DOHH2 (cell line): ENCODE measurements at regions not wholly inside any gene's neighbourhood (a gene's known extent, or its start where the extent isn't known, plus 50 kb on each side); places are given as distances from the start of the nearest gene placed in this dataset.

Experiments used
- H3F3A ChIP-seq: fragments of 200-600 bp; sonication (generic), shearing (Covaris generic); 2 replicates; pipeline ENCODE4 v1.6.0; 2016; ENCODE audit warnings: antibody characterized with exemption, mild to moderate bottlenecking; ENCODE audit not compliant: control insufficient read depth, insufficient read depth
- H3K27ac ChIP-seq: fragments of 200-600 bp; sonication (generic); 2 replicates; pipeline ENCODE4 v1.5.1; 2014; ENCODE audit warnings: low read depth, mild to moderate bottlenecking, low read length, moderate library complexity
- H3K27me3 ChIP-seq: fragments of 200-600 bp; sonication (generic); 2 replicates; pipeline ENCODE4 v1.6.1; 2014; ENCODE audit warnings: mild to moderate bottlenecking, low read length, mixed read lengths; ENCODE audit not compliant: control insufficient read depth
- H3K36me3 ChIP-seq: fragments of 200-600 bp; sonication (generic); 2 replicates; pipeline ENCODE4 v1.6.1; 2014; ENCODE audit warnings: mild to moderate bottlenecking, low read length, moderate library complexity, mixed read lengths; ENCODE audit not compliant: control insufficient read depth
- H3K4me1 ChIP-seq: fragments of 200-600 bp; sonication (generic); 2 replicates; pipeline ENCODE4 v1.6.1; 2014; ENCODE audit warnings: mild to moderate bottlenecking, low read length, mixed read lengths; ENCODE audit not compliant: control insufficient read depth
- H3K4me2 ChIP-seq: fragments of 200-600 bp; sonication (generic); 2 replicates; pipeline ENCODE4 v1.6.0; 2014; ENCODE audit warnings: mild to moderate bottlenecking, low read length, moderate library complexity
- H3K4me3 ChIP-seq: fragments of 200-600 bp; sonication (generic); 2 replicates; pipeline ENCODE4 v1.5.1; 2014; ENCODE audit warnings: mild to moderate bottlenecking, low read length, mixed read lengths
- H3K79me2 ChIP-seq: fragments of 200-600 bp; sonication (generic); 2 replicates; pipeline ENCODE4 v1.6.1; 2014; ENCODE audit warnings: mild to moderate bottlenecking, low read length, mixed read lengths; ENCODE audit not compliant: control insufficient read depth
- H3K9me2 ChIP-seq: fragments of 200-600 bp; sonication (generic); replicated peaks from 2 replicates; pipeline ENCODE4 v1.6.1; 2014; ENCODE audit warnings: mild to moderate bottlenecking, low read length, mixed read lengths; ENCODE audit not compliant: control insufficient read depth
- H3K9me3 ChIP-seq: fragments of 200-600 bp; sonication (generic); 2 replicates; pipeline ENCODE4 v1.6.1; 2014; ENCODE audit warnings: antibody characterized with exemption, low read length, mixed read lengths; ENCODE audit not compliant: control insufficient read depth, insufficient read depth
- H4K20me1 ChIP-seq: fragments of 200-600 bp; sonication (generic); 2 replicates; pipeline ENCODE4 v1.6.0; 2014; ENCODE audit warnings: low read depth, mild to moderate bottlenecking, antibody characterized with exemption, low read length, moderate library complexity; ENCODE audit not compliant: control insufficient read depth, insufficient read depth
- CTCF ChIP-seq: fragments of 200-600 bp; sonication (generic); IDR thresholded peaks from one replicate; pipeline ENCODE4 v1.5.1; 2014; ENCODE audit warnings: antibody characterized with exemption, mild to moderate bottlenecking, low read depth, low read length; ENCODE audit not compliant: poor library complexity, severe bottlenecking
- EZH2phosphoT487 ChIP-seq: fragments of 200-600 bp; sonication (generic); IDR thresholded peaks from 2 replicates; pipeline ENCODE4 v1.6.1; 2017; ENCODE audit warnings: borderline replicate concordance, mild to moderate bottlenecking, antibody characterized with exemption, low read length, moderate library complexity, mixed read lengths

DNA sequence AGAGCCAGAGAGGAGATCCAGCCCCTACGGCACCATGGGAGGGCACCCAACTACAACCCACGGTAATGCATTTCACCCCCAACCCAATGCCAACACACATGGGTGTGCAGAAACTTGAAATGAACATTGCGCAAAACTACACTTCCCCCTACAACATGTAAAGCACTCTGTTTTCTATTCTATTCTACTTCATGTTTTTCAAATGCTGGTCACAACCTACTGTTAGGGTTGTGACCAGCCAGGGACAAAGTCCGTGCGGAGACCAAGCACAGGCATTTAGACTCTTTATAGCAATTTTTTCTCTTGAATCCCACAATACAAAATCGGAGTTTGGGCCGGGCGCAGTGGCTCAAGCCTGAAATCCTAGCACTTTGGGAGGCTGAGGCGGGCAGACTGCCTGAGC is 90.6 kb downstream of the MRPL14 start:
- Histone ChIP-seq H3K4me1 (peaks cover 7% of the 10 kb centered on the region), H4K20me1 (no peaks in the 10 kb centered on the region)

DNA sequence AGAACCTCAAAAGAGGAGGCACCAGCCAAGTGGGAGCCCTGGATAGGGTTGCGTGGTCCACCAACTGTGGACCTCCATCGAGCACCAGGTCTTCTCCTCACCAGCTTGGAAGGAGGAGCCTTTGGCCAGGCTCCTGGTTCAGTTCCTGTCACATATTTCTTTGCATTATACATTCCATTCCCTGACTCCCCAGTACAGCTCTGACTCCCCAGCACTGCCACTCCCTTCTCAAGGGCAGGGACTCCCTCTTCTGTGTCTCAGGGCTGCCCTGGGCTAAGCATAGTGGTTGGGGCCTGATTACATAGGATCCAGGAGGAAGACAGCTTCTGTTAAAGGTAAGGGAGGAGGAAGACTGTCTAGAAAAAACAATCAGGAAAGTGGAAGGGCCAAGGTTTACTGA is 91.1 kb downstream of the MRPL14 start:
- Histone ChIP-seq H3K4me1 (peaks cover 7% of the 10 kb centered on the region), H3K4me2 (no peak overlapping the region), H3K27ac (no peak overlapping the region), H3K79me2 (no peaks in the 10 kb centered on the region), H3F3A (no peaks in the 10 kb centered on the region), H3K27me3 (peaks cover 25% of the 10 kb centered on the region), H3K9me2 (no peaks in the 10 kb centered on the region), H3K9me3 (no peaks in the 10 kb centered on the region), H3K4me3 (no peak overlapping the region), H3K36me3 (no peaks in the 10 kb centered on the region), H4K20me1 (no peaks in the 10 kb centered on the region)
- TF ChIP-seq EZH2phosphoT487 (no peak), CTCF (no peak)

More for the DNA sequence above, 90.6 kb downstream of the MRPL14 start:
- TF ChIP-seq CTCF (no peak), EZH2phosphoT487 (no peak)
- peaks cover 20% of the 10 kb centered on the region for H3K27me3 ChIP-seq
- no peak overlapping the region for H3K4me2 ChIP-seq
- H3K4me3 ChIP-seq, result no peak overlapping the region
- H3K79me2 ChIP-seq, result no peaks in the 10 kb centered on the region
- H3F3A ChIP-seq, result no peaks in the 10 kb centered on the region
- no peaks in the 10 kb centered on the region for H3K36me3 ChIP-seq
- H3K27ac ChIP-seq, result no peak overlapping the region
- no peaks in the 10 kb centered on the region for H3K9me2 ChIP-seq
- no peaks in the 10 kb centered on the region for H3K9me3 ChIP-seq

DNA sequence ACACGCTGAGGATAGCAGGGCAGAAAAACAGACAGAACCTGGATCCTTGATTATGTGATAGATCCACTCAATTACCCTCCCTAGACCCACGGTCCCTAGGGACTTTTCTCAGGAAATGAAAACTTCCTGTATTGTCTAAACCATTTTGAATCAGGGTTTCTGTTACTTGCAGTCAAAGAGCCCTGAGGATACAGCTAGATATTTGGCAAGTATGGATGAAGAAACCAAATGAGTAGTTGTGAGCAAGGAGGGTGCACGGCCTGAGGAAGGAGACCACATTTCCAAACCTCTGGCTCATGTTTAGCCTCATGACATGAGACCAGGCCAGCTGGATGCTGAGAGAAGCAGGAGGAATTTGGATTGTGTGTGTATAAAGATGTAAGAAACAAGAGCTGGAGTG is 91.6 kb downstream of the MRPL14 start:
- Histone ChIP-seq H3K27me3 (peaks cover 31% of the 10 kb centered on the region), H3K4me1 (peaks cover 7% of the 10 kb centered on the region), H3K9me3 (no peaks in the 10 kb centered on the region), H3K36me3 (no peaks in the 10 kb centered on the region), H3K9me2 (no peaks in the 10 kb centered on the region), H3K4me2 (no peak overlapping the region), H3K79me2 (no peaks in the 10 kb centered on the region), H4K20me1 (no peaks in the 10 kb centered on the region), H3F3A (no peaks in the 10 kb centered on the region), H3K27ac (no peak overlapping the region), H3K4me3 (no peak overlapping the region)
- no peak for TF ChIP-seq CTCF
- no peak for TF ChIP-seq EZH2phosphoT487

DNA sequence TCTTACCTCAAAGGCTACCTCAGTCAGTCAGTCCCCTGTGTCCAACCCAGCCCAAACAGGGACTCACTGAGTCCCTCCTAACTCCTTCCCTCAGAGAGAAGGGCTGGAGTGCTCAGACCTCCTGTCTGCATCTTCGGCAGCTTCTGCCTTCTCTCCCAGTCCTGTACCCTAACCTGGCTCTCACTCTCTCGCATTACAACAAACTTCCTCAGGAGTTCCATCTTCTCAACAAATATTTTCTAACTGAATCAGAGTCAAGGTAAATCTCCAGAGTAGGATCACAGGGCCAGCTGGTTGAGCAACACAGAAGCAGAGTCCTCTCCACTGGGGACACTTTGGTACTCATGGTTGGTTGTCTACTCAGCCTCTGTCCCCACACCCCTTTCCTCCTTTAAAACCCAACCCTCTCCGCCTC is 92.3 kb downstream of the MRPL14 start:
- Histone ChIP-seq H3K4me2 (no peak overlapping the region), H3K27me3 (peaks cover 36% of the 10 kb centered on the region), H3K9me3 (no peaks in the 10 kb centered on the region), H3K27ac (no peak overlapping the region), H3K4me3 (no peak overlapping the region), H3F3A (no peaks in the 10 kb centered on the region), H3K79me2 (no peaks in the 10 kb centered on the region), H3K36me3 (no peaks in the 10 kb centered on the region), H3K9me2 (no peaks in the 10 kb centered on the region), H4K20me1 (no peaks in the 10 kb centered on the region), H3K4me1 (peaks cover 7% of the 10 kb centered on the region)
- TF ChIP-seq CTCF (no peak), EZH2phosphoT487 (no peak)
